ENCODE measurements at regions not wholly inside any gene's neighbourhood (a gene's known extent, or its start where the extent isn't known, plus 50 kb on each side); places are given as distances from the start of the nearest gene placed in this dataset.

- no peak overlapping the region for H3K4me3 Mint-ChIP-seq
- peaks cover 12 to 15% of the 10 kb centered on the region in 2 donors for H3K4me1 Mint-ChIP-seq
- peaks cover 0 to 4% of the 10 kb centered on the region in 2 donors for H3K36me3 Mint-ChIP-seq
- DNase-seq, result no peak
- ATAC-seq (replicated peaks), result peak; percentile 61 to 74
- H3K27ac Mint-ChIP-seq, result no peak overlapping the region
- H3K27me3 Mint-ChIP-seq, result no peaks in the 10 kb centered on the region
- no peaks in the 10 kb centered on the region for H3K9me3 Mint-ChIP-seq
Measured at GRCh38 chr12:11565752-11566151, 83.7 kb upstream of the ETV6 start.

GRCh38 chr12:11568155-11568761 is 81.2 kb upstream of the ETV6 start:
- no peak for DNase-seq
- H3K27ac Mint-ChIP-seq, result peak overlapping the region; percentile 5
- peaks cover 0 to 4% of the 10 kb centered on the region in 2 donors for H3K36me3 Mint-ChIP-seq

GRCh38 chr12:11568762-11569478 is 80.6 kb upstream of the ETV6 start:
- Mint-ChIP-seq H3K27me3 (peaks cover 0 to under 1% of the 10 kb centered on the region in 2 donors), H3K9me3 (peaks cover 0 to under 1% of the 10 kb centered on the region in 2 donors), H3K4me3 (no peak overlapping the region), H3K4me1 (peaks cover 10% of the 10 kb centered on the region in 2 donors), H3K27ac (peak overlapping the region; percentile 5), H3K36me3 (peaks cover under 1 to 4% of the 10 kb centered on the region in 2 donors)
- ATAC-seq (replicated peaks) (peak; percentile 55 to 76), DNase-seq (no peak)

More at GRCh38 chr12:11568155-11568761, 81.2 kb upstream of the ETV6 start:
- Mint-ChIP-seq H3K4me1 (peaks cover 12 to 15% of the 10 kb centered on the region in 2 donors), H3K4me3 (no peak overlapping the region), H3K9me3 (no peaks in the 10 kb centered on the region), H3K27me3 (no peaks in the 10 kb centered on the region)
- peak; percentile 18 to 19 for ATAC-seq (replicated peaks)

GRCh38 chr12:11569716-11570115 is 79.8 kb upstream of the ETV6 start:
- Mint-ChIP-seq H3K9me3 (peaks cover 0 to 4% of the 10 kb centered on the region in 2 donors), H3K4me1 (peaks cover 9 to 10% of the 10 kb centered on the region in 2 donors), H3K27me3 (peaks cover 0 to 4% of the 10 kb centered on the region in 2 donors), H3K4me3 (no peak overlapping the region), H3K27ac (no peak overlapping the region), H3K36me3 (peaks cover 4 to 8% of the 10 kb centered on the region in 2 donors)
- ATAC-seq (replicated peaks), result no peak
- no peak for DNase-seq

GRCh38 chr12:11573880-11574279 is 75.6 kb upstream of the ETV6 start:
- H3K27me3 Mint-ChIP-seq, result peaks cover 4 to 11% of the 10 kb centered on the region in 2 donors
- H3K4me1 Mint-ChIP-seq, result peaks cover 10 to 30% of the 10 kb centered on the region in 2 donors
- ATAC-seq (replicated peaks), result no peak
- peaks cover 0 to 7% of the 10 kb centered on the region in 2 donors for H3K9me3 Mint-ChIP-seq
- peaks cover 4 to 8% of the 10 kb centered on the region in 2 donors for H3K36me3 Mint-ChIP-seq
- no peak overlapping the region for H3K4me3 Mint-ChIP-seq
- DNase-seq, result no peak
- H3K27ac Mint-ChIP-seq, result no peak overlapping the region

- peaks cover 4 to 11% of the 10 kb centered on the region in 2 donors for H3K27me3 Mint-ChIP-seq
- H3K4me3 Mint-ChIP-seq, result no peak overlapping the region
- DNase-seq (no peak), ATAC-seq (replicated peaks) (peak in 1 of 2 donors; percentile 20)
- H3K9me3 Mint-ChIP-seq, result peaks cover 0 to 7% of the 10 kb centered on the region in 2 donors
- H3K36me3 Mint-ChIP-seq, result peaks cover 4 to 8% of the 10 kb centered on the region in 2 donors
- H3K4me1 Mint-ChIP-seq, result peaks cover 22 to 49% of the 10 kb centered on the region in 2 donors
- H3K27ac Mint-ChIP-seq, result no peak overlapping the region
Measured at GRCh38 chr12:11576104-11576503, 73.4 kb upstream of the ETV6 start.

GRCh38 chr12:11577658-11578260 is 71.7 kb upstream of the ETV6 start:
- ATAC-seq (replicated peaks) (no peak), DNase-seq (no peak)
- H3K4me3 Mint-ChIP-seq, result no peak overlapping the region
- H3K27me3 Mint-ChIP-seq, result peaks cover 4 to 11% of the 10 kb centered on the region in 2 donors
- H3K27ac Mint-ChIP-seq, result no peak overlapping the region
- H3K9me3 Mint-ChIP-seq, result peaks cover 0 to 7% of the 10 kb centered on the region in 2 donors
- peaks cover 4 to 8% of the 10 kb centered on the region in 2 donors for H3K36me3 Mint-ChIP-seq
- H3K4me1 Mint-ChIP-seq, result peaks cover 24 to 53% of the 10 kb centered on the region in 2 donors

- Mint-ChIP-seq H3K36me3 (peaks cover 4 to 8% of the 10 kb centered on the region in 2 donors), H3K27me3 (peaks cover 4 to 12% of the 10 kb centered on the region in 2 donors), H3K4me1 (peaks cover 24 to 53% of the 10 kb centered on the region in 2 donors), H3K27ac (peak overlapping the region; percentile 76), H3K9me3 (peaks cover 0 to 7% of the 10 kb centered on the region in 2 donors), H3K4me3 (peak overlapping the region; percentile 27 to 29)
- peak; percentile 67 to 74 for ATAC-seq (replicated peaks)
- DNase-seq, result peak; percentile 54
Measured at GRCh38 chr12:11578461-11578993, 70.9 kb upstream of the ETV6 start.

- Mint-ChIP-seq H3K27ac (peak overlapping the region; percentile 86), H3K9me3 (peaks cover 0 to 3% of the 10 kb centered on the region in 2 donors), H3K4me3 (peak overlapping the region; percentile 17 to 22), H3K36me3 (peaks cover 0 to under 1% of the 10 kb centered on the region in 2 donors), H3K4me1 (peaks cover 26 to 55% of the 10 kb centered on the region in 2 donors), H3K27me3 (peaks cover 4 to 13% of the 10 kb centered on the region in 2 donors)
- peak; percentile 78 for DNase-seq
- peak; percentile 81 to 85 for ATAC-seq (replicated peaks)
Measured at GRCh38 chr12:11580125-11580751, 69.2 kb upstream of the ETV6 start.

GRCh38 chr12:11581179-11581755 is 68.2 kb upstream of the ETV6 start:
- ATAC-seq (replicated peaks), result no peak
- no peak for DNase-seq

GRCh38 chr12:11584221-11584855 is 65.1 kb upstream of the ETV6 start:
- no peaks in the 10 kb centered on the region for H3K36me3 Mint-ChIP-seq
- peaks cover 15 to 25% of the 10 kb centered on the region in 2 donors for H3K4me1 Mint-ChIP-seq
- H3K9me3 Mint-ChIP-seq, result no peaks in the 10 kb centered on the region
- peaks cover 5 to 7% of the 10 kb centered on the region in 2 donors for H3K27me3 Mint-ChIP-seq
- H3K27ac Mint-ChIP-seq, result no peak overlapping the region
- no peak overlapping the region for H3K4me3 Mint-ChIP-seq
- DNase-seq (no peak), ATAC-seq (replicated peaks) (no peak)

More at GRCh38 chr12:11581179-11581755, 68.2 kb upstream of the ETV6 start:
- Mint-ChIP-seq H3K4me3 (no peak overlapping the region), H3K36me3 (no peaks in the 10 kb centered on the region), H3K27me3 (peaks cover 4 to 12% of the 10 kb centered on the region in 2 donors), H3K4me1 (peaks cover 22 to 46% of the 10 kb centered on the region in 2 donors), H3K9me3 (peaks cover 0 to 3% of the 10 kb centered on the region in 2 donors), H3K27ac (peak overlapping the region; percentile 84)

- Mint-ChIP-seq H3K36me3 (no peaks in the 10 kb centered on the region), H3K4me3 (no peak overlapping the region), H3K27ac (no peak overlapping the region), H3K4me1 (peaks cover 2 to 6% of the 10 kb centered on the region in 2 donors), H3K9me3 (peaks cover 0 to 2% of the 10 kb centered on the region in 2 donors), H3K27me3 (no peaks in the 10 kb centered on the region)
- DNase-seq (no peak), ATAC-seq (replicated peaks) (no peak)
Measured at GRCh38 chr12:11592484-11592883, 57.0 kb upstream of the ETV6 start.

GRCh38 chr12:11593013-11593412 is 56.5 kb upstream of the ETV6 start:
- Mint-ChIP-seq H3K4me1 (peaks cover 2 to 6% of the 10 kb centered on the region in 2 donors), H3K36me3 (no peaks in the 10 kb centered on the region), H3K27ac (no peak overlapping the region), H3K9me3 (peaks cover 0 to 2% of the 10 kb centered on the region in 2 donors), H3K4me3 (no peak overlapping the region), H3K27me3 (no peaks in the 10 kb centered on the region)
- no peak for ATAC-seq (replicated peaks)
- DNase-seq, result no peak

All from stimulated activated naive B cell treated with anti-CD40 and anti-IgM and Interleukin-4, amounts not matched to agents 10 μg/mL and 1 μg/mL and 100 μg/mL, for 72 hours (primary cell).